Ishikawa (cell line): ENCODE measurements at regions not wholly inside any gene's neighbourhood (a gene's known extent, or its start where the extent isn't known, plus 50 kb on each side); places are given as distances from the start of the nearest gene placed in this dataset.

Source experiments
- CEBPB ChIP-seq: IDR thresholded peaks from 2 replicates; pipeline ENCODE4 v1.6.1; 2012
- CREB1 ChIP-seq: IDR thresholded peaks from 2 replicates; pipeline ENCODE4 v1.6.1; 2012; ENCODE audit warnings: low read depth
- EP300 ChIP-seq: IDR thresholded peaks from 2 replicates; pipeline ENCODE4 v1.6.1; 2012; ENCODE audit warnings: borderline replicate concordance
- FOXM1 ChIP-seq: IDR thresholded peaks from 2 replicates; pipeline ENCODE4 v1.6.1; 2012; ENCODE audit warnings: low read depth, borderline replicate concordance
- RAD21 ChIP-seq: IDR thresholded peaks from 2 replicates; pipeline ENCODE4 v1.6.1; 2012; ENCODE audit warnings: low read depth
- REST ChIP-seq: IDR thresholded peaks from 2 replicates; pipeline ENCODE4 v1.6.1; 2012; ENCODE audit warnings: low read depth, mild to moderate bottlenecking
- TAF1 ChIP-seq: IDR thresholded peaks from 2 replicates; pipeline ENCODE4 v1.6.1; 2012; ENCODE audit warnings: low read depth, mild to moderate bottlenecking
- TCF12 ChIP-seq: IDR thresholded peaks from 2 replicates; pipeline ENCODE4 v1.6.1; 2012; ENCODE audit warnings: low read depth
- TEAD4 ChIP-seq: IDR thresholded peaks from 2 replicates; pipeline ENCODE4 v1.6.1; 2012
- USF1 ChIP-seq: IDR thresholded peaks from 2 replicates; pipeline ENCODE4 v1.6.1; 2012
- YY1 ChIP-seq: IDR thresholded peaks from 2 replicates; pipeline ENCODE4 v1.6.1; 2012; ENCODE audit warnings: low read depth
- ZBTB7A ChIP-seq: IDR thresholded peaks from 2 replicates; pipeline ENCODE4 v1.6.1; 2012; ENCODE audit warnings: low read depth

DNA sequence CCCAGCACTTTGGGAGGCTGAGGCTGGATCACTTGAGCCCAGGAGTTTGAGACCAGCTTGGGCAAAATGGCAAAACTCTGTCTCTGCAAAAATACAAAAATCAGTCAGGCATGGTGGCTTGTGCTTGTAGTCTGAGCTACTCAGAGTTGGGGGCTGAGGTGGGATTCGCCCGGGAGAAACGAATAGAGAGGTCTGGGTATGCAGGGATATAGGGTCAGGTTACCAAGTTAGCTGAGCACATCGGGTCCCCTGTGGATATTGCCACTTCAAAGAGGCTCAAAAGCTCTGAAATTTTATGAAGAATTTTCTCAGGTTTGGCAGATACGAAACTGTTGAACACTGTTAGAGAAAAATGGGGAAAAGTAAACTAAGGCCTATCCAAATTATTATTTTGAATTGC lies 120.9 kb upstream of the SGK1 start:
- TF ChIP-seq ZBTB7A (no peak), EP300 (no peak), CREB1 (no peak), TAF1 (no peak), FOXM1 (no peak), TCF12 (no peak), TEAD4 (no peak), YY1 (no peak), CEBPB (no peak), REST (no peak), RAD21 (no peak), USF1 (no peak)
